ENCODE measurements at regions not wholly inside any gene's neighbourhood (a gene's known extent, or its start where the extent isn't known, plus 50 kb on each side); places are given as distances from the start of the nearest gene placed in this dataset.
A peak's percentile ranks its signal among the peaks of the same experiment; 100 is the strongest.

DNA sequence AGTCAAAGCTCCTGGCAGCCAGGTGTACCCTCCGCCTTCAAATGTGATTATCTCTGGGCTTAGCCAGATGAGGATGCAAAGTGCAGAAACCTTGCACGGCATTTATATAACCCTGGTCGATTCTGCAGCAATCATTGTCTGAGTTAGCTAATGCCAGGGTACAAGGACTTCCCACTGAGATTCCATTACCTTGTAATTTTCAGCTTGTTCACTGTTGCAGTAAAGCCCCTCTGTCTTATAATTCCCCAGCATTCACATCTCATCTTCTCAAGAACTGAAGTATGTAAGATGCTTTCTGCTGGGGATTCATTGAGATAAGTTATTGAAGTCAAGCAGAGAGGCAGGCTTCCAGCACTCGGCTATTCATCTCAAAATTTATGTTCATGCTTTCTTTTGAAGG is 1090.6 kb upstream of the AUTS2 start:
- Histone ChIP-seq H3K36me3 (no peaks in the 10 kb centered on the region), H3K27me3 (no peaks in the 10 kb centered on the region), H3K4me1 (no peaks in the 10 kb centered on the region), H3K4me3 (no peak overlapping the region), H3K27ac (no peak overlapping the region), H3K9me3 (peaks cover 0 to 39% (median 18%) of the 10 kb centered on the region in 4 donors)
- no peak for DNase-seq
- WGBS, 5 donors: 82 to 90% (median 86%) methylated on average over 4 of the region's 4 CpGs
- no peak for TF ChIP-seq EP300 (IDR thresholded peaks at IDR 0.05)
- intact Hi-C loops (cut with DNase I; ENCODE audit: low total_unique reads): no loop called here

DNA sequence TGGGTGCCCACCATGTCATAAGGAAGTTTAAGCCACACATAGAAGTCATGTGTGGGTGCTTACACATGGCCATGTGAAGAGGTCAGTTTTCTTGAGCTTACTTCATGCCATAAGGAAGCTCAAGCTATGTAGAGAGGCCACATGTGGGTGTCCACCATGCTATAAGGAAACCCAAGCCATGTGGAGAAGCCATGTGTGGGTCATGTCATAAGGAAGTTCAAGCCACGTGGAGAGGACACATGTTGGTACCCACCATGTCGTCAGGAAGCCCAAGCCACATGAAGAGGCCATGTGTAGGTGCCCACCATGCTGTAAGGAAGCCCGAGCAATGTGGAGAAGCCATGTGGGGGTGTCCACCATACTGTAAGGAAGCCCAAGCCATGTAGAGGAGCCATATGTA is 1089.2 kb upstream of the AUTS2 start:
- Histone ChIP-seq H3K27me3 (no peaks in the 10 kb centered on the region), H3K27ac (no peak overlapping the region), H3K9me3 (peaks cover 0 to 39% (median 17%) of the 10 kb centered on the region in 4 donors), H3K4me1 (no peaks in the 10 kb centered on the region), H3K36me3 (no peaks in the 10 kb centered on the region), H3K4me3 (no peak overlapping the region)
- intact Hi-C loops (cut with DNase I; ENCODE audit: low total_unique reads): no loop called here
- TF ChIP-seq POLR2A (IDR thresholded peaks at IDR 0.05): no peak
- TF ChIP-seq, protein P1, sequence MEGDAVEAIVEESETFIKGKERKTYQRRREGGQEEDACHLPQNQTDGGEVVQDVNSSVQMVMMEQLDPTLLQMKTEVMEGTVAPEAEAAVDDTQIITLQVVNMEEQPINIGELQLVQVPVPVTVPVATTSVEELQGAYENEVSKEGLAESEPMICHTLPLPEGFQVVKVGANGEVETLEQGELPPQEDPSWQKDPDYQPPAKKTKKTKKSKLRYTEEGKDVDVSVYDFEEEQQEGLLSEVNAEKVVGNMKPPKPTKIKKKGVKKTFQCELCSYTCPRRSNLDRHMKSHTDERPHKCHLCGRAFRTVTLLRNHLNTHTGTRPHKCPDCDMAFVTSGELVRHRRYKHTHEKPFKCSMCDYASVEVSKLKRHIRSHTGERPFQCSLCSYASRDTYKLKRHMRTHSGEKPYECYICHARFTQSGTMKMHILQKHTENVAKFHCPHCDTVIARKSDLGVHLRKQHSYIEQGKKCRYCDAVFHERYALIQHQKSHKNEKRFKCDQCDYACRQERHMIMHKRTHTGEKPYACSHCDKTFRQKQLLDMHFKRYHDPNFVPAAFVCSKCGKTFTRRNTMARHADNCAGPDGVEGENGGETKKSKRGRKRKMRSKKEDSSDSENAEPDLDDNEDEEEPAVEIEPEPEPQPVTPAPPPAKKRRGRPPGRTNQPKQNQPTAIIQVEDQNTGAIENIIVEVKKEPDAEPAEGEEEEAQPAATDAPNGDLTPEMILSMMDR (IDR thresholded peaks at IDR 0.05): no peak
- TF ChIP-seq POLR2AphosphoS5 (IDR thresholded peaks at IDR 0.05): no peak
- no peak for TF ChIP-seq EP300 (IDR thresholded peaks at IDR 0.05)
- no peak for DNase-seq
- 77 to 93% (median 80%) methylated on average over 3 of the region's 3 CpGs for WGBS, 5 donors

DNA sequence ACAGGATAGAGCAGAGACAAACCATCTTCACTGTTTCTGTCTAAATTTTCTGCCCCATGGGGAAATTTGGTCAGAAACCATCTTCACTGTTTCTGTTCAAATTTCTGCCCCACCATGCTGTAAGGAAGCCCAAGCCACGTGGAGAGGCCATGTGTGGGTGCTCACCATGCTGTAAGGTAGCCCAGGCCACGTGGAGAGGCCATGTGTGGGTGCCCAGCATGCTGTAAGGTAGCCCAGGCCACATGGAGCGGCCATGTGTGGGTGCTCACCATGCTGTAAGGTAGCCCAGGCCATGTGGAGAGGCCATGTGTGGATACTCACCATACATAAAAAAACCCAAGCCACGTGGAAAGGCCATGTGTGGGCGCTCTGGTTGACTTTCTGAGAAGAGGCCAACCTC is 1088.7 kb upstream of the AUTS2 start:
- no peak for DNase-seq
- Histone ChIP-seq H3K27me3 (no peaks in the 10 kb centered on the region), H3K36me3 (no peaks in the 10 kb centered on the region), H3K4me1 (no peaks in the 10 kb centered on the region), H3K27ac (no peak overlapping the region), H3K4me3 (no peak overlapping the region), H3K9me3 (peaks cover 0 to 37% (median 17%) of the 10 kb centered on the region in 4 donors)
- intact Hi-C loops (cut with DNase I; ENCODE audit: low total_unique reads): no loop called here
- TF ChIP-seq, protein P1 (IDR thresholded peaks at IDR 0.05): no peak
- TF ChIP-seq EP300 (IDR thresholded peaks at IDR 0.05): no peak
- no peak for TF ChIP-seq POLR2A (IDR thresholded peaks at IDR 0.05)
- TF ChIP-seq POLR2AphosphoS5 (IDR thresholded peaks at IDR 0.05): no peak
- 50 to 68% (median 56%) methylated on average over 5 of the region's 5 CpGs for WGBS, 5 donors

DNA sequence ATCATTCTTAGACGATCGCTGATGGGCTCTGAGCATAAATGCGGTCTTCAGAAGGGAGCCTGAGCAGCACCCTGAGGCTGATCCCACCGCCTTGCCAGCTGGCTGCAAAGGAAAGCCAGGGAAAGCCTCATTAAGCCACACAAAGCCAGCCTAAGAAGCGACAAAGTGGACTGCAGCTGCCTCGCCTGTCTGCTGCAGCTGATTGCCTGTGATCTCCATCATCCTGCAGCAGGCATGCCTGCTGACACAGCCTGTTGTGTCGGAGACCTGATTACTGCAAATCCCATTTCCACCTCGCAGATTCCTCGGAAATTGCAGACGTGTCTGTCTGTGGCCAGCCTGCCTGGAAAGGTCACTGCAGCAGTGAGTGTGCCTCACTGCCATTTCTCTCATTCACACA is 1087.0 kb upstream of the AUTS2 start:
- Histone ChIP-seq H3K27ac (no peak overlapping the region), H3K9me3 (peaks cover 0 to 29% (median 17%) of the 10 kb centered on the region in 4 donors), H3K4me3 (no peak overlapping the region), H3K27me3 (no peaks in the 10 kb centered on the region), H3K36me3 (no peaks in the 10 kb centered on the region), H3K4me1 (no peaks in the 10 kb centered on the region)
- DNase-seq: peak in 1 of 2 donors; percentile 60
- TF ChIP-seq EP300 (IDR thresholded peaks at IDR 0.05) (no peak), POLR2AphosphoS5 (IDR thresholded peaks at IDR 0.05) (no peak), POLR2A (IDR thresholded peaks at IDR 0.05) (no peak)
- TF ChIP-seq, protein P1 (IDR thresholded peaks at IDR 0.05): no peak
- WGBS, 5 donors: 40 to 59% (median 47%) methylated on average over 9 to 10 of the region's 10 CpGs
- intact Hi-C loops (cut with DNase I; ENCODE audit: low total_unique reads): no loop called here

DNA sequence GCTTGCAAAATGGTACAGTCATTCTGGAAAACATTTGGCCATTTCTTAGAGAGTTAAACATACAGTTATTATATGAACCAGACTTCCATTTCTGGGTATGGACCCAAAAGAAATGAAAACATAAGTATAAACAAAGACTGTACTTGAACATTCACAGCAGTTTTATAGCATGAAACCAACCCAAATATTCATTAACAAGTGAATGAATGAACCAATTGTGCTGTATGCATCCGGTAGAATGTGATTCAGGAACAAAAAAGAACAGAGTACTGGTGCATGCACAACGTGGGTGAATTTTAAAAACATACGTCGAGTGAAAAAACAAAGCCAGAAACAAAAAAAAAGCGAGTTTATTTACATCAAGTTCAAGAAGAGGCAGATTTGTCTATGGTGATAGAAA is 1085.8 kb upstream of the AUTS2 start:
- H3K27me3 ChIP-seq: no peaks in the 10 kb centered on the region
- intact Hi-C loops (cut with DNase I; ENCODE audit: low total_unique reads): no loop called here
- H3K27ac ChIP-seq: no peak overlapping the region
- 78 to 84% (median 82%) methylated on average over 5 of the region's 5 CpGs for WGBS, 5 donors
- H3K4me1 ChIP-seq: no peaks in the 10 kb centered on the region
- no peaks in the 10 kb centered on the region for H3K36me3 ChIP-seq
- TF ChIP-seq, protein P1 (IDR thresholded peaks at IDR 0.05): no peak
- no peak for TF ChIP-seq POLR2AphosphoS5 (IDR thresholded peaks at IDR 0.05)
- no peak for TF ChIP-seq EP300 (IDR thresholded peaks at IDR 0.05)
- TF ChIP-seq POLR2A (IDR thresholded peaks at IDR 0.05): no peak
- no peak for DNase-seq
- no peak overlapping the region for H3K4me3 ChIP-seq
- peaks cover 0 to 25% (median 17%) of the 10 kb centered on the region in 4 donors for H3K9me3 ChIP-seq
